HG02610 (cell line): ENCODE measurements at regions not wholly inside any gene's neighbourhood (a gene's known extent, or its start where the extent isn't known, plus 50 kb on each side); places are given as distances from the start of the nearest gene placed in this dataset.
"Not testable (repeated sequence)": the region's sequence is repeated elsewhere in the genome, so short reads cannot be mapped to it uniquely, and the experiment has no call there.

Experiments
- ATAC-seq: cut with Tn5 transposase; IDR thresholded peaks from one replicate; pipeline ENCODE4 v1.9.1; 2021; ENCODE audit warnings: mild to moderate bottlenecking, moderate library complexity; ENCODE audit not compliant: unreplicated experiment

GRCh38 chr12:9379023-9379742 is 171.0 kb upstream of the PZP start:
- ATAC-seq: no peak

- ATAC-seq: no peak
Observed at GRCh38 chr12:9378430-9378835, 170.2 kb upstream of the PZP start.

GRCh38 chr12:9372202-9372601 is 164.0 kb upstream of the PZP start:
- no peak for ATAC-seq

GRCh38 chr12:9367828-9368227 is 159.6 kb upstream of the PZP start:
- no peak for ATAC-seq

- ATAC-seq: no peak
Observed at GRCh38 chr12:9367201-9367600, 159.0 kb upstream of the PZP start.

- ATAC-seq: no peak
Observed at GRCh38 chr12:9365296-9365695, 157.1 kb upstream of the PZP start.

- ATAC-seq: peak; percentile 84
Observed at GRCh38 chr12:9364224-9365176, 156.3 kb upstream of the PZP start.

- ATAC-seq: no peak
Observed at GRCh38 chr12:9363145-9363544, 154.9 kb upstream of the PZP start.

- no peak for ATAC-seq
Observed at GRCh38 chr12:9361879-9362326, 153.7 kb upstream of the PZP start.

GRCh38 chr12:9354009-9354754 is 146.0 kb upstream of the PZP start:
- ATAC-seq: not testable (repeated sequence)

- ATAC-seq: no peak
Observed at GRCh38 chr12:9351136-9351535, 142.9 kb upstream of the PZP start.

GRCh38 chr12:9349888-9350885 is 142.0 kb upstream of the PZP start:
- no peak for ATAC-seq

GRCh38 chr12:9348906-9349518 is 140.8 kb upstream of the PZP start:
- no peak for ATAC-seq

- no peak for ATAC-seq
Observed at GRCh38 chr12:9347328-9348127, 139.3 kb upstream of the PZP start.

- ATAC-seq: no peak
Observed at GRCh38 chr12:9346866-9347327, 138.7 kb upstream of the PZP start.

GRCh38 chr12:9345171-9345570 is 137.0 kb upstream of the PZP start:
- no peak for ATAC-seq

- no peak for ATAC-seq
Observed at GRCh38 chr12:9344541-9344940, 136.3 kb upstream of the PZP start.

- ATAC-seq: no peak
Observed at GRCh38 chr12:9343731-9344130, 135.5 kb upstream of the PZP start.
